Tibial nerve (tissue), 4 donors: ENCODE measurements at regions not wholly inside any gene's neighbourhood (a gene's known extent, or its start where the extent isn't known, plus 50 kb on each side); places are given as distances from the start of the nearest gene placed in this dataset.

Experiments used
- DNase-seq, 2 donors: peaks; one replicate each; pipeline ENCODE4 v3.0.0-alpha.2; 2019; ENCODE audit warnings: low spot score in 2 of 2
- H3K27ac ChIP-seq, 4 donors: fragments of 200-600 bp; sonication (generic) in 3 of 4; one replicate each; pipeline ENCODE4 v1.5.1; 2017 to 2019; ENCODE audit warnings: mild to moderate bottlenecking in 1 of 4
- H3K27me3 ChIP-seq, 2 donors: fragments of 200-600 bp; sonication (generic) in 1 of 2; one replicate each; pipeline versions ENCODE4 v1.5.1 to v1.6.0; 2017 to 2019
- H3K36me3 ChIP-seq, 3 donors: fragments of 200-600 bp; sonication (generic); one replicate each; pipeline ENCODE4 v1.5.1; 2018 to 2019
- H3K4me1 ChIP-seq, 4 donors: fragments of 200-600 bp; sonication (generic) in 3 of 4; one replicate each; pipeline ENCODE4 v1.5.1; 2017 to 2019
- H3K4me3 ChIP-seq, 4 donors: fragments of 200-600 bp; sonication (generic) in 3 of 4; one replicate each; pipeline ENCODE4 v1.5.1; 2017 to 2019; ENCODE audit warnings: mild to moderate bottlenecking in 1 of 4, moderate library complexity in 1 of 4
- H3K9me3 ChIP-seq, 4 donors: fragments of 200-600 bp; sonication (generic) in 3 of 4; one replicate each; pipeline ENCODE4 v1.5.1; 2017 to 2019
- EP300 ChIP-seq, 2 donors: sonication (generic); formaldehyde crosslinking; IDR thresholded peaks; one replicate each; pipeline ENCODE4 v1.6.1; 2017; ENCODE audit warnings: antibody characterized with exemption in 2 of 2, mild to moderate bottlenecking in 1 of 2
- POLR2A ChIP-seq, 2 donors: fragments of 450-650 bp; IDR thresholded peaks; one replicate each; pipeline ENCODE4 v1.6.1; 2017; ENCODE audit warnings: antibody characterized with exemption in 2 of 2, mild to moderate bottlenecking in 2 of 2, moderate library complexity in 2 of 2
- WGBS, 2 donors: methylation state at CpG; one replicate each; pipeline ENCODE4 v1.1.5; 2018; 5-methylcytosine and 5-hydroxymethylcytosine counted together
- TF ChIP-seq, protein P1 (sequence below), 5 experiments: fragments of 200-600 bp in 3 of 5; fragments of 450-650 bp in 2 of 5; sonication (generic) in 3 of 5; IDR thresholded peaks; one replicate each; pipeline ENCODE4 v1.5.1; 2016 to 2019; ENCODE audit warnings: antibody characterized with exemption in 5 of 5, mild to moderate bottlenecking in 3 of 5, moderate library complexity in 2 of 5

DNA sequence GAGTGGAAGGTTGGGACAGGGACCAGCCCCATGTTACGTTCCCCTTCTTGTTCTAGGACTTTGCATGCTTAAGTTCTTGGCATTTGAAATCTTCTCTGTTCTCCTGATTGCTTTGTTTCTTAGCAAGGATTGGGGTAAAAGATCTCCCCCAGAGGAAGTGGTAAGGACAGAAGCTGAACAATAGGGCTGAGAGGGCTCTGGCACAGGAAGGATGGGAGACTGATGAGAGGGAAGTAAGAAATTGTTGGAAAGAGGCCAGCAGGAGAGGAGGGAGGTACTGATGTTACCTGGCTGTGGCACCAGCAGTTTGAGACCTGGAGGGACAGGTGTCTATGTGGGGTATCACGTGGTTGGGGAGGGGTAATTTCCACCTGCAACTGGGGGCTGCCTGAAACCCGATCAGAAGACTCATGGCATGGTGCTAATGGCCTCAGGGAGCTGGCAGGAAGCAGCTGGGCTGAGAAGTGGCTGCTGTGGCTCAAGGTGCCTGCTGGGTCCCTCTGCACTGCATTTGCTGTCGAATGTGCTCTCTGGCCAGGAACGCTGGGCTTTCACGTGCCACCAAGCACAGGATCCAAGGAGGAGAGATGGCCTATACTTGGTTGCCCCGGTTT, 108.4 kb downstream of the LSM3 start:
- H3K36me3 ChIP-seq: no peaks in the 10 kb centered on the region
- no peak overlapping the region for H3K27ac ChIP-seq
- TF ChIP-seq EP300 (IDR thresholded peaks at IDR 0.05) (no peak), POLR2A (IDR thresholded peaks at IDR 0.05) (no peak)
- TF ChIP-seq, protein P1, sequence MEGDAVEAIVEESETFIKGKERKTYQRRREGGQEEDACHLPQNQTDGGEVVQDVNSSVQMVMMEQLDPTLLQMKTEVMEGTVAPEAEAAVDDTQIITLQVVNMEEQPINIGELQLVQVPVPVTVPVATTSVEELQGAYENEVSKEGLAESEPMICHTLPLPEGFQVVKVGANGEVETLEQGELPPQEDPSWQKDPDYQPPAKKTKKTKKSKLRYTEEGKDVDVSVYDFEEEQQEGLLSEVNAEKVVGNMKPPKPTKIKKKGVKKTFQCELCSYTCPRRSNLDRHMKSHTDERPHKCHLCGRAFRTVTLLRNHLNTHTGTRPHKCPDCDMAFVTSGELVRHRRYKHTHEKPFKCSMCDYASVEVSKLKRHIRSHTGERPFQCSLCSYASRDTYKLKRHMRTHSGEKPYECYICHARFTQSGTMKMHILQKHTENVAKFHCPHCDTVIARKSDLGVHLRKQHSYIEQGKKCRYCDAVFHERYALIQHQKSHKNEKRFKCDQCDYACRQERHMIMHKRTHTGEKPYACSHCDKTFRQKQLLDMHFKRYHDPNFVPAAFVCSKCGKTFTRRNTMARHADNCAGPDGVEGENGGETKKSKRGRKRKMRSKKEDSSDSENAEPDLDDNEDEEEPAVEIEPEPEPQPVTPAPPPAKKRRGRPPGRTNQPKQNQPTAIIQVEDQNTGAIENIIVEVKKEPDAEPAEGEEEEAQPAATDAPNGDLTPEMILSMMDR (IDR thresholded peaks at IDR 0.05): no peak
- H3K9me3 ChIP-seq: no peaks in the 10 kb centered on the region
- H3K4me1 ChIP-seq: peaks cover 0 to 3% (median 0%) of the 10 kb centered on the region in 4 donors
- 68 to 71% methylated on average over 7 of the region's 7 CpGs for WGBS, 2 donors
- no peaks in the 10 kb centered on the region for H3K27me3 ChIP-seq
- H3K4me3 ChIP-seq: no peak overlapping the region
- no peak for DNase-seq

DNA sequence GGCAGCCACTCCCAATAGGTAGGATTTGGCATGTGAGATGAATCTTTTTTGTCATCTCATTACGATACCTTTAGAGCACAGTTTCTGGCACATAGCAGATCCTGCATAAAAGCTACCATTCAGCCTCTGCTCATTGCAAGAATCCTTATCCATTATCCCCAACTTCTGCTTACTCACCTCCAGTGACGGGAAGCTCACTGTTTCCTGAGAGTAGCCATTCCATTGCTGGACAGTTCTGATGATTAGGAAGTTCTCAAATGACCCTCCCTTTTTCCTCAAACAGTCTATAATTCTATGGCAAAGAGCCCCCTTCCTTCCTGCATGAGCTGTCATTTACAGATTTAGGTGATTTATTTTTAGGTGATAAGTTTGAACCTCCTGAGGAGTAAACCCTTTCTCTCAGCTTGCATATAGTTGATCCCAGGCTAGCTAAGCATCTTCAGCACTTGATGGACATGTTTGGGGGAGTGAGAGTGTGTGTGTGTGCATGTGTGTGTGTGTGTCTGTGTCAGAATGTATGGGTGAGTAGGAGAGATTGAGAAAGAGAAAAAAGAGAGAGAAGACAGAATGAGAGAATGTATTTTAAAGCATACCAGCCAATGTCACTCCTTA, 109.7 kb downstream of the LSM3 start:
- H3K36me3 ChIP-seq: no peaks in the 10 kb centered on the region
- 92 to 93% methylated on average over 2 of the region's 2 CpGs for WGBS, 2 donors
- H3K4me3 ChIP-seq: no peak overlapping the region
- H3K9me3 ChIP-seq: no peaks in the 10 kb centered on the region
- H3K4me1 ChIP-seq: peaks cover 0 to 3% (median 0%) of the 10 kb centered on the region in 4 donors
- H3K27me3 ChIP-seq: no peaks in the 10 kb centered on the region
- no peak overlapping the region for H3K27ac ChIP-seq
- TF ChIP-seq, protein P1 (IDR thresholded peaks at IDR 0.05): no peak
- no peak for TF ChIP-seq EP300 (IDR thresholded peaks at IDR 0.05)
- no peak for TF ChIP-seq POLR2A (IDR thresholded peaks at IDR 0.05)
- DNase-seq: no peak

DNA sequence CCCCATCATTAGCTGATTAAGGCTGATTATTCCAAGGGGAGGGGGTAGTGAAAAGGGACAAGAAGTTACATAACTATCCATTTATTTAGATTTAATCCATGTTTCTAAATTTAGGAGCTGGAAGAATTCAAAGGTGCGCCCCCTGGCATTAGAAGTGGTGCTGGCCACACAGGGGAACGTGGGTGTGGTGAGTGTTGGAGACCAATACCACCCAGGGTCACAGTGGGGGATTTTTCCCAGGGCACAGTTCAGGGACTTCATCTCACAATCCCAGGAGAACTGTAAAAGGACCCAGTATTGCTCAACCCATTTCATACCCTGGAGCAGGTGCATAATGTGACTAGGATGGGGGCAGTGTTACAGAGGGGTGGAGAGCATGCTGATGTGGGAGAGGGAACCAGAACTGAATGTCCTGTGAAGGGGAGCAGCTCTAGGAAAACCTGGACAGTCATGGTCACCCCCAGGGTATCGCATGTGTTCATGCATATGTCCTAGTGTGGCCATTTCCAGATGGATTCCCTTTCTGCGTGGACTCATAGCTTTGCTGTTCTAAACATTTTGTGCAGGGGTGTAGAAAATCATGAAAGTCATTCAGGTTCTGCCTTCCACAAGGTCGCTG, 110.3 kb downstream of the LSM3 start:
- no peaks in the 10 kb centered on the region for H3K27me3 ChIP-seq
- no peaks in the 10 kb centered on the region for H3K36me3 ChIP-seq
- peaks cover 0 to 3% (median 0%) of the 10 kb centered on the region in 4 donors for H3K4me1 ChIP-seq
- no peak overlapping the region for H3K4me3 ChIP-seq
- H3K27ac ChIP-seq: no peak overlapping the region
- no peak for DNase-seq
- WGBS, 2 donors: 59 to 82% methylated on average over 5 of the region's 5 CpGs
- TF ChIP-seq, protein P1 (IDR thresholded peaks at IDR 0.05): no peak
- TF ChIP-seq POLR2A (IDR thresholded peaks at IDR 0.05) (no peak), EP300 (IDR thresholded peaks at IDR 0.05) (no peak)
- no peaks in the 10 kb centered on the region for H3K9me3 ChIP-seq

DNA sequence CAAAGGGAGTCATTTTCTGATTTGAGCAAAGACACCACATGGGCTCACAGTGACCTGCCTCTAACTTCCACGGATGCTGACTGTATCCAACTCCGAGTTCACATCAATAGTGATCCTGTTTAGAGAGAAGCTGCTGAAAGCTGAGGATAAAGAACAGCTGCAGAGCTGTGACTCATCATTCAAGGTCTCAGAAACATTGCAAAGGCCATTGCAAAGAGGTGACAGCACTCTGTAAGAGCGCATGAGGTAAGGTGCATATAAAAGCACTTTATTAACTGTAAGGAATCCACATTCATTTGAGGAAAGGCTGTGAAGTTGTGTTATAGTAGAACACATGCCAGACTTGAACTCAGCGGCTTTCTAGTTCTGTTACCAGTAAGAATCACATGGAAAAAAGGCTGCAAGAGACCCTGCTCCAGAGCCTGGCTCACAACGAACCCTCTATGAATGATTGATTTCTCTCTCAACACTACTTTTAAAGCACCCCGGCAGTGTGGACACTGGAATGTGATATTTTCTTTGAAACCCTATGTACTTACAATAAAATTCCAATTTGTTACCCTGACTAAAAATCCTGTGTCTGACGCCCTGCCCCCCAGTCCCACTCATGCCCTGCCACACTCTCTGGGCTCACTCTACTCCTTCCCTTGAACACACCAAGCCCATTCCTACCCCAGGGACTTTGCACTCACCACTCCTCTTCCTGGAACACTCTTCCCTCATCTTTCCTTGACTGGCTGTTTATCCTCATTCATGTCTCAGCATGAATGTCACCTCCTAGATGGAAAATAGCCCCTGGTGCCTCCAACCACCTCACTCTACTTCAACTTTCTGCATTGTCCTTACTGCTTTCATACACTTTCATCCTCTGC, 111.2 kb downstream of the LSM3 start:
- Histone ChIP-seq H3K36me3 (no peaks in the 10 kb centered on the region), H3K4me3 (no peak overlapping the region), H3K4me1 (peaks cover 0 to 3% (median 0%) of the 10 kb centered on the region in 4 donors), H3K27me3 (no peaks in the 10 kb centered on the region), H3K9me3 (no peaks in the 10 kb centered on the region), H3K27ac (peak overlapping the region in 1 of 4 donors; percentile 8)
- no peak for DNase-seq
- TF ChIP-seq, protein P1 (IDR thresholded peaks at IDR 0.05): no peak
- TF ChIP-seq EP300 (IDR thresholded peaks at IDR 0.05) (no peak), POLR2A (IDR thresholded peaks at IDR 0.05) (no peak)
- WGBS, 2 donors: 47 to 49% methylated on average over 6 to 7 of the region's 7 CpGs
